ENCODE measurements at regions not wholly inside any gene's neighbourhood (a gene's known extent, or its start where the extent isn't known, plus 50 kb on each side); places are given as distances from the start of the nearest gene placed in this dataset.
A peak's percentile ranks its signal among the peaks of the same experiment; 100 is the strongest.

GRCh38 chr22:46070215-46070802, 80.0 kb upstream of the PPARA start:
- Mint-ChIP-seq H3K4me3 (peak overlapping the region; percentile 61), H3K27me3 (ENCODE audit: low read depth) (peaks cover 78% of the 10 kb centered on the region), H3K27ac (no peak overlapping the region), H3K9me3 (no peaks in the 10 kb centered on the region), H3K36me3 (no peaks in the 10 kb centered on the region), H3K4me1 (peaks cover 19% of the 10 kb centered on the region)
- POLR2A ChIA-PET, result interaction anchor here (1.1 kb wide), 1 partner anchor 56 kb away, joined by 3 read pairs; no protein-coding TSS in a partner anchor
- ATAC-seq, result peak; percentile 41
- peak; percentile 61 for DNase-seq (ENCODE audit: low spot score)
- TF ChIP-seq, protein P1, sequence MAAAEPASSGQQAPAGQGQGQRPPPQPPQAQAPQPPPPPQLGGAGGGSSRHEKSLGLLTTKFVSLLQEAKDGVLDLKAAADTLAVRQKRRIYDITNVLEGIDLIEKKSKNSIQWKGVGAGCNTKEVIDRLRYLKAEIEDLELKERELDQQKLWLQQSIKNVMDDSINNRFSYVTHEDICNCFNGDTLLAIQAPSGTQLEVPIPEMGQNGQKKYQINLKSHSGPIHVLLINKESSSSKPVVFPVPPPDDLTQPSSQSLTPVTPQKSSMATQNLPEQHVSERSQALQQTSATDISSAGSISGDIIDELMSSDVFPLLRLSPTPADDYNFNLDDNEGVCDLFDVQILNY (CRISPR knock-in tag; IDR thresholded peaks at IDR 0.05), result 0 out of 2 replicates have a peak, but pooled peaks have one; percentile 22
- no peak for TF ChIP-seq GRHL2 (CRISPR knock-in tag; IDR thresholded peaks at IDR 0.05; ENCODE audit: insufficient replicate concordance, severe bottlenecking)
- TF ChIP-seq, protein P2, sequence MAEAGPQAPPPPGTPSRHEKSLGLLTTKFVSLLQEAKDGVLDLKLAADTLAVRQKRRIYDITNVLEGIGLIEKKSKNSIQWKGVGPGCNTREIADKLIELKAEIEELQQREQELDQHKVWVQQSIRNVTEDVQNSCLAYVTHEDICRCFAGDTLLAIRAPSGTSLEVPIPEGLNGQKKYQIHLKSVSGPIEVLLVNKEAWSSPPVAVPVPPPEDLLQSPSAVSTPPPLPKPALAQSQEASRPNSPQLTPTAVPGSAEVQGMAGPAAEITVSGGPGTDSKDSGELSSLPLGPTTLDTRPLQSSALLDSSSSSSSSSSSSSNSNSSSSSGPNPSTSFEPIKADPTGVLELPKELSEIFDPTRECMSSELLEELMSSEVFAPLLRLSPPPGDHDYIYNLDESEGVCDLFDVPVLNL (CRISPR knock-in tag; IDR thresholded peaks at IDR 0.05; ENCODE audit: borderline replicate concordance, low read depth), result 0 out of 2 replicates have a peak, but pooled peaks have one; percentile 39
- TF ChIP-seq, protein P3, sequence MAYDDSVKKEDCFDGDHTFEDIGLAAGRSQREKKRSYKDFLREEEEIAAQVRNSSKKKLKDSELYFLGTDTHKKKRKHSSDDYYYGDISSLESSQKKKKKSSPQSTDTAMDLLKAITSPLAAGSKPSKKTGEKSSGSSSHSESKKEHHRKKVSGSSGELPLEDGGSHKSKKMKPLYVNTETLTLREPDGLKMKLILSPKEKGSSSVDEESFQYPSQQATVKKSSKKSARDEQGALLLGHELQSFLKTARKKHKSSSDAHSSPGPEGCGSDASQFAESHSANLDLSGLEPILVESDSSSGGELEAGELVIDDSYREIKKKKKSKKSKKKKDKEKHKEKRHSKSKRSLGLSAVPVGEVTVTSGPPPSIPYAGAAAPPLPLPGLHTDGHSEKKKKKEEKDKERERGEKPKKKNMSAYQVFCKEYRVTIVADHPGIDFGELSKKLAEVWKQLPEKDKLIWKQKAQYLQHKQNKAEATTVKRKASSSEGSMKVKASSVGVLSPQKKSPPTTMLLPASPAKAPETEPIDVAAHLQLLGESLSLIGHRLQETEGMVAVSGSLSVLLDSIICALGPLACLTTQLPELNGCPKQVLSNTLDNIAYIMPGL (CRISPR knock-in tag; IDR thresholded peaks at IDR 0.05), result 0 out of 2 replicates have a peak, but pooled peaks have one; percentile 46
- TF ChIP-seq ERG (CRISPR knock-in tag; IDR thresholded peaks at IDR 0.05), result no peak
- TF ChIP-seq SP1 (CRISPR knock-in tag; conservative IDR thresholded peaks at IDR 0.05), result 0 out of 2 replicates have a peak, but pooled peaks have one; percentile 21
- CTCF ChIA-PET, result interaction anchor here (0.9 to 2.7 kb wide), 7 partner anchors 12 to 73 kb away, joined by 3 to 28 read pairs (median 3); no protein-coding TSS in a partner anchor

DNA sequence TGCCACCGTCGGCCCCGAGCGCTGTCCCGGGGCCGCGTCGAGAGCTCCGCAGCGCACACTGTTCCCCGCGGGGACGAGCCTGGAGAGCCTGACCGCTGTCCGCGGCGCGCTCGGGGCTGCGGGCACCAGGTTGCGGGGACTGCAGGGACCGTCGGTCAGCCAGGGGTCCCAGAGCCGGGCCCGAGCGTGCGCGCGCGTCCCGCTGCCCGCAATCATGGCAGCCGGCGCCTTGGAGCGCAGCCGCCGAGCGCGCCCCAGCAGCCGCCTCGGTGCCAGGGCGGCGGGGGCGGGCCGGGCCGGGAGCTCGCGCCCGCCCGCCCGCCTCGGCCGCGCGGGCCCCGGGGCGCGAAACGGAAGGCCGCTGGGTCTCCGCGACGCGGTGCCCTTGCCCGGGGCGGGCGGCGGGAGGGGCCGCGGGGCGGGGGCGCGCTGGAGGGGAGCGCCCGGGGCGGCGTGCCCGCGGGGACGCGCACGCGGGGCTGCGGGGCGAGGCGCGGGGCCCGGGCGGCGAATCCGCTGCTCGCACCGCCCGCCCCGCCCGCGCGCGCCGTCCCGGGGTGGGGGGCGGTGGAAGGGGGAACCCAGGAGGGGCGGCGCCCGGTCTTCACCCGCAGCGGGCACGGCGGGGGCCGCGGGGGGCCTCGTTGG, 79.4 kb upstream of the PPARA start:
- Mint-ChIP-seq H3K4me1 (peaks cover 21% of the 10 kb centered on the region), H3K27ac (no peak overlapping the region), H3K27me3 (ENCODE audit: low read depth) (peaks cover 72% of the 10 kb centered on the region), H3K9me3 (no peaks in the 10 kb centered on the region), H3K4me3 (no peak overlapping the region), H3K36me3 (no peaks in the 10 kb centered on the region)
- ATAC-seq, result peak; percentile 34
- DNase-seq (ENCODE audit: low spot score), result peak; percentile 52
- TF ChIP-seq, protein P4, sequence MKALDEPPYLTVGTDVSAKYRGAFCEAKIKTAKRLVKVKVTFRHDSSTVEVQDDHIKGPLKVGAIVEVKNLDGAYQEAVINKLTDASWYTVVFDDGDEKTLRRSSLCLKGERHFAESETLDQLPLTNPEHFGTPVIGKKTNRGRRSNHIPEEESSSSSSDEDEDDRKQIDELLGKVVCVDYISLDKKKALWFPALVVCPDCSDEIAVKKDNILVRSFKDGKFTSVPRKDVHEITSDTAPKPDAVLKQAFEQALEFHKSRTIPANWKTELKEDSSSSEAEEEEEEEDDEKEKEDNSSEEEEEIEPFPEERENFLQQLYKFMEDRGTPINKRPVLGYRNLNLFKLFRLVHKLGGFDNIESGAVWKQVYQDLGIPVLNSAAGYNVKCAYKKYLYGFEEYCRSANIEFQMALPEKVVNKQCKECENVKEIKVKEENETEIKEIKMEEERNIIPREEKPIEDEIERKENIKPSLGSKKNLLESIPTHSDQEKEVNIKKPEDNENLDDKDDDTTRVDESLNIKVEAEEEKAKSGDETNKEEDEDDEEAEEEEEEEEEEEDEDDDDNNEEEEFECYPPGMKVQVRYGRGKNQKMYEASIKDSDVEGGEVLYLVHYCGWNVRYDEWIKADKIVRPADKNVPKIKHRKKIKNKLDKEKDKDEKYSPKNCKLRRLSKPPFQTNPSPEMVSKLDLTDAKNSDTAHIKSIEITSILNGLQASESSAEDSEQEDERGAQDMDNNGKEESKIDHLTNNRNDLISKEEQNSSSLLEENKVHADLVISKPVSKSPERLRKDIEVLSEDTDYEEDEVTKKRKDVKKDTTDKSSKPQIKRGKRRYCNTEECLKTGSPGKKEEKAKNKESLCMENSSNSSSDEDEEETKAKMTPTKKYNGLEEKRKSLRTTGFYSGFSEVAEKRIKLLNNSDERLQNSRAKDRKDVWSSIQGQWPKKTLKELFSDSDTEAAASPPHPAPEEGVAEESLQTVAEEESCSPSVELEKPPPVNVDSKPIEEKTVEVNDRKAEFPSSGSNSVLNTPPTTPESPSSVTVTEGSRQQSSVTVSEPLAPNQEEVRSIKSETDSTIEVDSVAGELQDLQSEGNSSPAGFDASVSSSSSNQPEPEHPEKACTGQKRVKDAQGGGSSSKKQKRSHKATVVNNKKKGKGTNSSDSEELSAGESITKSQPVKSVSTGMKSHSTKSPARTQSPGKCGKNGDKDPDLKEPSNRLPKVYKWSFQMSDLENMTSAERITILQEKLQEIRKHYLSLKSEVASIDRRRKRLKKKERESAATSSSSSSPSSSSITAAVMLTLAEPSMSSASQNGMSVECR (CRISPR knock-in tag; IDR thresholded peaks at IDR 0.05; ENCODE audit: borderline replicate concordance), result no peak; the same call in 1 of the 2 replicates
- ChIA-PET POLR2A (interaction anchor here (1.1 kb wide), 1 partner anchor 57 kb away, joined by 3 read pairs; no protein-coding TSS in a partner anchor), CTCF (interaction anchor here (0.6 to 2.7 kb wide), 7 partner anchors 11 to 76 kb away, joined by 3 to 28 read pairs (median 4); no protein-coding TSS in a partner anchor)
